Left lung (tissue), 4 donors: ENCODE measurements at regions not wholly inside any gene's neighbourhood (a gene's known extent, or its start where the extent isn't known, plus 50 kb on each side); places are given as distances from the start of the nearest gene placed in this dataset.

ENCODE experiments used
- ATAC-seq: fragments of 200-7000 bp; cut with Tn5 transposase; one replicate; pipeline ENCODE4 v1.9.1; 2020; ENCODE audit warnings: moderate library complexity
- DNase-seq, 4 donors: peaks; one replicate each; pipeline ENCODE4 v3.0.0-alpha.2; 2013 to 2020
- H3K27ac ChIP-seq, 2 donors: fragments of 200-600 bp; sonication (generic) in 1 of 2; one replicate each; pipeline versions ENCODE4 v1.5.0 to v1.8.0; 2020 to 2021
- H3K27me3 ChIP-seq, 2 donors: fragments of 200-600 bp; sonication (generic) in 1 of 2; one replicate each; pipeline versions ENCODE4 v1.5.0 to v1.8.0; 2020 to 2021
- H3K36me3 ChIP-seq, 2 donors: fragments of 200-600 bp; sonication (generic) in 1 of 2; one replicate each; pipeline versions ENCODE4 v1.5.0 to v1.8.0; 2020 to 2021
- H3K4me1 ChIP-seq, 2 donors: fragments of 200-600 bp; one replicate each; pipeline ENCODE4 v1.8.0; 2021
- H3K4me3 ChIP-seq, 2 donors: fragments of 200-600 bp; sonication (generic) in 1 of 2; one replicate each; pipeline versions ENCODE4 v1.5.0 to v1.8.0; 2020 to 2021; ENCODE audit warnings: mild to moderate bottlenecking in 1 of 2
- H3K9me3 ChIP-seq, 2 donors: fragments of 200-600 bp; sonication (generic) in 1 of 2; one replicate each; pipeline versions ENCODE4 v1.5.0 to v1.8.0; 2020 to 2021
- CTCF ChIP-seq, 2 donors: fragments of 200-600 bp; sonication (generic) in 1 of 2; IDR thresholded peaks; one replicate each; pipeline versions ENCODE4 v1.5.0 to v1.8.0; 2021; ENCODE audit warnings: antibody characterized with exemption in 2 of 2
- intact Hi-C, 2 donors: fragments of 100-400 bp; cut with DNase I; formaldehyde crosslinking; loops; one replicate each; pipeline versions ENCODE4 v1.11.2 to v1.14.2; 2022
- donor health status: DM: no; HTN: yes; CAD: no.
- donor health status: DM: no; HTN: no; CAD: no.

- Histone ChIP-seq H3K4me1 (no peaks in the 10 kb centered on the region), H3K27me3 (no peaks in the 10 kb centered on the region), H3K27ac (no peak overlapping the region), H3K4me3 (no peak overlapping the region), H3K36me3 (no peaks in the 10 kb centered on the region), H3K9me3 (no peaks in the 10 kb centered on the region)
- ATAC-seq, result no peak
- intact Hi-C loops, result no loop called here
- no peak for TF ChIP-seq CTCF (IDR thresholded peaks at IDR 0.05)
- no peak for DNase-seq
Measured at GRCh38 chr16:48044117-48044516, 111.7 kb downstream of the ABCC12 start.

- Histone ChIP-seq H3K9me3 (no peaks in the 10 kb centered on the region), H3K4me1 (no peaks in the 10 kb centered on the region), H3K27me3 (no peaks in the 10 kb centered on the region), H3K27ac (no peak overlapping the region), H3K36me3 (no peaks in the 10 kb centered on the region), H3K4me3 (no peak overlapping the region)
- intact Hi-C loops, result no loop called here
- TF ChIP-seq CTCF (IDR thresholded peaks at IDR 0.05), result no peak
- no peak for DNase-seq
- ATAC-seq, result no peak
Measured at GRCh38 chr16:48041981-48042421, 113.8 kb downstream of the ABCC12 start.

- DNase-seq (no peak), ATAC-seq (peak; percentile 49)
- H3K4me3 ChIP-seq, result no peak overlapping the region
- no peaks in the 10 kb centered on the region for H3K27me3 ChIP-seq
- no peaks in the 10 kb centered on the region for H3K4me1 ChIP-seq
- H3K9me3 ChIP-seq, result peaks cover 0 to 6% of the 10 kb centered on the region in 2 donors
- H3K36me3 ChIP-seq, result no peaks in the 10 kb centered on the region
- TF ChIP-seq CTCF (IDR thresholded peaks at IDR 0.05), result no peak
- intact Hi-C loops, result no loop called here
- H3K27ac ChIP-seq, result no peak overlapping the region
Measured at GRCh38 chr16:48035142-48035541, 120.7 kb downstream of the ABCC12 start.

GRCh38 chr16:48030926-48031325 is 124.9 kb downstream of the ABCC12 start:
- no peaks in the 10 kb centered on the region for H3K27me3 ChIP-seq
- no peaks in the 10 kb centered on the region for H3K4me1 ChIP-seq
- no peaks in the 10 kb centered on the region for H3K36me3 ChIP-seq
- no peak overlapping the region for H3K27ac ChIP-seq
- peaks cover 0 to 6% of the 10 kb centered on the region in 2 donors for H3K9me3 ChIP-seq
- H3K4me3 ChIP-seq, result no peak overlapping the region
- no peak for TF ChIP-seq CTCF (IDR thresholded peaks at IDR 0.05)
- ATAC-seq (no peak), DNase-seq (no peak)
- intact Hi-C loops, result no loop called here

- Histone ChIP-seq H3K27me3 (no peaks in the 10 kb centered on the region), H3K9me3 (peaks cover 0 to 6% of the 10 kb centered on the region in 2 donors), H3K27ac (no peak overlapping the region), H3K36me3 (no peaks in the 10 kb centered on the region), H3K4me3 (no peak overlapping the region), H3K4me1 (no peaks in the 10 kb centered on the region)
- intact Hi-C loops, result no loop called here
- no peak for TF ChIP-seq CTCF (IDR thresholded peaks at IDR 0.05)
- DNase-seq, result no peak
- ATAC-seq, result no peak
Measured at GRCh38 chr16:48029768-48030167, 126.0 kb downstream of the ABCC12 start.
